GM23248 (cell line): ENCODE measurements at regions not wholly inside any gene's neighbourhood (a gene's known extent, or its start where the extent isn't known, plus 50 kb on each side); places are given as distances from the start of the nearest gene placed in this dataset.

Experiments
- EZH2 ChIP-seq: fragments of 200-600 bp; sonication (generic); IDR thresholded peaks from 2 replicates; pipeline ENCODE4 v1.6.1; 2018; ENCODE audit warnings: antibody characterized with exemption, mild to moderate bottlenecking; ENCODE audit not compliant: insufficient read depth, poor library complexity, severe bottlenecking
- EZH2phosphoT487 ChIP-seq: fragments of 200-600 bp; sonication (generic); IDR thresholded peaks from 2 replicates; pipeline ENCODE4 v1.6.1; 2018; ENCODE audit warnings: antibody characterized with exemption, moderate library complexity, mild to moderate bottlenecking, low read depth; ENCODE audit not compliant: insufficient read depth

DNA sequence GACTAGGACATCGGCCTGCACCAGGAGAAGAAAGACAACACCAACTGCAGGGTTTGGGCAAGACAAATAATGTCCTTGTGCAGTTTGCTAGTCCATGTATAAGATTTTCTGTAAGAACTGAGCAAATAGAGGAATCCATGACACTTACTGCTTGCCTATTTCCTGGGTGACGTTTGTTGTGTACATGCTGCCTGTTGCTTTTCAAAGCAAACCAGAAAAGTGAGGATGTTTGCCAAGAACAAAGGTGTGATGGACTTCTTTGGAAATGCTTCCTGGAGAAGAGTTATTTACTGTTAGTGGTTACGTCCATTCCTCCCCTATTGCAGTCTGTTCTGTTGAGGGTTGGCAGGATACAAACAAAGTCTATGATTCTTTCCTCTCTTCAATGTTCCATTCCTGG lies 126.5 kb downstream of the CASP12 start:
- TF ChIP-seq EZH2 = no peak
- no peak for TF ChIP-seq EZH2phosphoT487
